ENCODE measurements at regions not wholly inside any gene's neighbourhood (a gene's known extent, or its start where the extent isn't known, plus 50 kb on each side); places are given as distances from the start of the nearest gene placed in this dataset.

DNA sequence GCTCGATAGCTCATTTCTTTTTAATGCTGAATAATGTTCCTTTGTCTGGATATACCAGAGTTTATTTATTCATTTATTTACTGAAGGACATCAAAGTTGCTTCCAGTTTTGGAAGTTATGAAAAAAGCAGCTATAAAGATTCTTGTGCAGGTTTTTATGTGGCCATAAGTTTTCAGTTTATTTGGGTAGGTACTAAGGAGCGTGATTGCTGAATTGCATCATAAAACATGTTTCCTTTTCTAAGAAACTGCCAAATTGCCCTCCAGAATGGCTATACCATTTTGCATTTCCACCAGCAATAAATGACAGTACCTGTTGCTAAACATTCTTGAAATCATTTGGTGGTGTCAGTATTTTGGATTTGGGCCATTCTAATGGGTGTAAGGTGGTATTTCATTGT, 1067.7 kb upstream of the SPRY2 start:
- ChIA-PET POLR2A (ENCODE audit: partially characterized antibody) (no interaction called here), CTCF (ENCODE audit: partially characterized antibody) (no interaction called here)
- H3K36me3 ChIP-seq (ENCODE audit: insufficient read depth, low read length): no peaks in the 10 kb centered on the region
- no peaks in the 10 kb centered on the region for H3K27me3 ChIP-seq (ENCODE audit: insufficient read depth, low read length)
- Mint-ChIP-seq H3K4me1 (no peaks in the 10 kb centered on the region), H3K27me3 (no peaks in the 10 kb centered on the region), H3K27ac (no peak overlapping the region), H3K4me3 (no peak overlapping the region), H3K36me3 (no peaks in the 10 kb centered on the region), H3K9me3 (peaks cover 0 to 10% (median 5%) of the 10 kb centered on the region in 8 donors)
- intact Hi-C loops (cut with micrococcal nuclease): no loop called here
- H3K9me3 ChIP-seq (ENCODE audit: control insufficient read depth in 1 of 2, low read length in 2 of 2): no peaks in the 10 kb centered on the region
- no peak for DNase-seq
- no peak overlapping the region for H3K4me3 ChIP-seq (ENCODE audit: low read length in 2 of 2)
- H3K4me1 ChIP-seq (ENCODE audit: insufficient read depth, low read length): no peaks in the 10 kb centered on the region
- H3K27ac ChIP-seq (ENCODE audit: low read depth, low read length): no peak overlapping the region

DNA sequence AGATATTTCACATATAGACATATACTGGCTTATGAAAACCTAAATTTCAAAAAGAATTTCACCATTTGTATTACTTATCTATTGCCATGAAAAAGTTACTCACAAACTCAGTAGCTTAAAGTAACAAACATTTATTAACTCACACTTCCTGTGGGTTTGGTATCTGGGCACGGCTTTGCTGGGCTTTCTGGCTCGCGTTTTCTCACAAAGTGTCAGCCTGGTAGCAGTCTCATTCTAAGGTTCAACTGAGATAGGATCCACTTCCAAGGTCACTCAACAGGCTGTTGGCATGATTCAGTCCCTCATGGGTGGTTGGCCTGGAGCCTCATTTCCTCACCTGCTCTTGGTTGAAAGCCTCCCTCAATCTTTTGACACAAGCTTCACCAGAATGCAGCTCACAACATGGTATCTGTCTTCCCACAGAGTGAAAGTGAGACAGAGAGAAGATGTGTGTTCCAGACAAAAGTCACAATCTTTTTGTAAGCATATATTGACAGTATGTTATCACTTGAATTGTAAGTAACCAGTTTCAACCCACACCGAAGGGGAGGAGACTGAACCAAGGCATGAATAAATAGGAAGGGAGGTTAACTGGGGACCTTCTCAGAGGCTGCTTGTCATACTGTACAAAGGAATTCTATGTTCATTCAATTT, 1065.8 kb upstream of the SPRY2 start:
- intact Hi-C loops (cut with micrococcal nuclease): no loop called here
- POLR2A ChIA-PET (ENCODE audit: partially characterized antibody): no interaction called here
- Mint-ChIP-seq H3K9me3 (peaks cover 0 to 10% (median 6%) of the 10 kb centered on the region in 8 donors), H3K27me3 (no peaks in the 10 kb centered on the region), H3K36me3 (no peaks in the 10 kb centered on the region), H3K27ac (no peak overlapping the region), H3K4me3 (no peak overlapping the region), H3K4me1 (no peaks in the 10 kb centered on the region)
- Histone ChIP-seq H3K4me1 (ENCODE audit: insufficient read depth, low read length) (no peaks in the 10 kb centered on the region), H3K4me3 (ENCODE audit: low read length in 2 of 2) (no peak overlapping the region), H3K9me3 (ENCODE audit: control insufficient read depth in 1 of 2, low read length in 2 of 2) (no peaks in the 10 kb centered on the region), H3K27me3 (ENCODE audit: insufficient read depth, low read length) (no peaks in the 10 kb centered on the region), H3K27ac (ENCODE audit: low read depth, low read length) (no peak overlapping the region), H3K36me3 (ENCODE audit: insufficient read depth, low read length) (no peaks in the 10 kb centered on the region)
- no peak for DNase-seq
- CTCF ChIA-PET (ENCODE audit: partially characterized antibody): no interaction called here

DNA sequence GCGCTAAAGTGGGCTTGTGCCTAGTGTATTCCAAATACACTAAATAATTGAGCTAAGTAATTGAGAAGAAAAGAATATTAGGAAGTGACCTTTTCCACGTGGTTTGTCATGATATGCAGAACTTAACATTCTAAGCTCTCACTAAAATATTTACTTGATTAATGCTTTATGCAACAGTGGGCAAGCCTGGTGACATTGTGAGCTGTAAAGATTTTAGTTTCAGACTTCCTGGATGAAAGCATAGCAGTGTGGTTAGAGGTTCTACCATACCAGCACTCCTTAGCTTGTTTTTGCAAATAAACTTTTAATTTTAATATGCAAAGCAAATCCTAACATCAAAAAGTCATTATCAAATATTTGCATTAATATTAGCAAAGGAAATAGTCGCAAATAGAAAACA, 1065.1 kb upstream of the SPRY2 start:
- intact Hi-C loops (cut with micrococcal nuclease): no loop called here
- Histone ChIP-seq H3K27me3 (ENCODE audit: insufficient read depth, low read length) (no peaks in the 10 kb centered on the region), H3K9me3 (ENCODE audit: control insufficient read depth in 1 of 2, low read length in 2 of 2) (no peaks in the 10 kb centered on the region), H3K4me3 (ENCODE audit: low read length in 2 of 2) (no peak overlapping the region), H3K36me3 (ENCODE audit: insufficient read depth, low read length) (no peaks in the 10 kb centered on the region), H3K27ac (ENCODE audit: low read depth, low read length) (no peak overlapping the region), H3K4me1 (ENCODE audit: insufficient read depth, low read length) (no peaks in the 10 kb centered on the region)
- no peaks in the 10 kb centered on the region for H3K27me3 Mint-ChIP-seq
- H3K36me3 Mint-ChIP-seq: no peaks in the 10 kb centered on the region
- no peak overlapping the region for H3K4me3 Mint-ChIP-seq
- no peaks in the 10 kb centered on the region for H3K4me1 Mint-ChIP-seq
- H3K27ac Mint-ChIP-seq: no peak overlapping the region
- CTCF ChIA-PET (ENCODE audit: partially characterized antibody): no interaction called here
- POLR2A ChIA-PET (ENCODE audit: partially characterized antibody): no interaction called here
- H3K9me3 Mint-ChIP-seq: peaks cover 0 to 10% (median 4%) of the 10 kb centered on the region in 8 donors
- DNase-seq: no peak

DNA sequence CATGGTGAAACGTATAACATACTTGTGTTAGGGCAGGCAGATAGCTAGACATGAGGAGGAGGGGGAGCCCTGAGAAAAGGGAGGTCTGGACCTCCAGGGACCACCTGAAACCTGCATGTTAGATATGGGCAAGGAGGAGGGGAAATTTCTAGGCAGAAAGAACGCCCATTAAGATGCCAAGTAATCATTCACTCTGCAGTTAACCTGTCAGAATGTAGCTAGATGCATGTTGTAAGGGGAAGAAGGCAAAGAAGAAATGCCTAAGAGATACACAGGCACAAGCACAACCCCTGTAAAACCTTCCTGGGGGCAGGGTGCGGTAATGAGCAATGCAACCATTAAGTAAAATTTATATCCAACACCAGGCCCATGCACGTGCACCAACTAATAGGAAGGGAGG, 1055.3 kb upstream of the SPRY2 start:
- Mint-ChIP-seq H3K27ac (no peak overlapping the region), H3K4me3 (no peak overlapping the region), H3K27me3 (no peaks in the 10 kb centered on the region), H3K4me1 (no peaks in the 10 kb centered on the region), H3K36me3 (no peaks in the 10 kb centered on the region), H3K9me3 (peaks cover 3 to 16% (median 10%) of the 10 kb centered on the region in 8 donors)
- Histone ChIP-seq H3K36me3 (ENCODE audit: insufficient read depth, low read length) (no peaks in the 10 kb centered on the region), H3K9me3 (ENCODE audit: control insufficient read depth in 1 of 2, low read length in 2 of 2) (no peaks in the 10 kb centered on the region), H3K4me1 (ENCODE audit: insufficient read depth, low read length) (no peaks in the 10 kb centered on the region), H3K27me3 (ENCODE audit: insufficient read depth, low read length) (no peaks in the 10 kb centered on the region), H3K4me3 (ENCODE audit: low read length in 2 of 2) (no peak overlapping the region), H3K27ac (ENCODE audit: low read depth, low read length) (no peak overlapping the region)
- intact Hi-C loops (cut with micrococcal nuclease): no loop called here
- ChIA-PET CTCF (ENCODE audit: partially characterized antibody) (no interaction called here), POLR2A (ENCODE audit: partially characterized antibody) (no interaction called here)
- DNase-seq: no peak

- no peaks in the 10 kb centered on the region for H3K27me3 Mint-ChIP-seq
- Histone ChIP-seq H3K36me3 (ENCODE audit: insufficient read depth, low read length) (no peaks in the 10 kb centered on the region), H3K4me1 (ENCODE audit: insufficient read depth, low read length) (no peaks in the 10 kb centered on the region), H3K9me3 (ENCODE audit: control insufficient read depth in 1 of 2, low read length in 2 of 2) (no peaks in the 10 kb centered on the region), H3K4me3 (ENCODE audit: low read length in 2 of 2) (no peak overlapping the region), H3K27ac (ENCODE audit: low read depth, low read length) (no peak overlapping the region), H3K27me3 (ENCODE audit: insufficient read depth, low read length) (no peaks in the 10 kb centered on the region)
- H3K4me3 Mint-ChIP-seq: no peak overlapping the region
- POLR2A ChIA-PET (ENCODE audit: partially characterized antibody): no interaction called here
- H3K36me3 Mint-ChIP-seq: no peaks in the 10 kb centered on the region
- intact Hi-C loops (cut with micrococcal nuclease): no loop called here
- H3K27ac Mint-ChIP-seq: no peak overlapping the region
- no peak for DNase-seq
- H3K4me1 Mint-ChIP-seq: no peaks in the 10 kb centered on the region
- CTCF ChIA-PET (ENCODE audit: partially characterized antibody): no interaction called here
- H3K9me3 Mint-ChIP-seq: peaks cover 3 to 17% (median 10%) of the 10 kb centered on the region in 8 donors
These were observed 1054.4 kb upstream of the SPRY2 start for GRCh38 chr13:81395368-81395767.

GRCh38 chr13:81394640-81395039, 1053.7 kb upstream of the SPRY2 start:
- Mint-ChIP-seq H3K36me3 (no peaks in the 10 kb centered on the region), H3K4me1 (no peaks in the 10 kb centered on the region), H3K27ac (no peak overlapping the region), H3K27me3 (no peaks in the 10 kb centered on the region), H3K4me3 (no peak overlapping the region), H3K9me3 (peaks cover 3 to 19% (median 12%) of the 10 kb centered on the region in 8 donors)
- DNase-seq: no peak
- CTCF ChIA-PET (ENCODE audit: partially characterized antibody): no interaction called here
- H3K4me1 ChIP-seq (ENCODE audit: insufficient read depth, low read length): no peaks in the 10 kb centered on the region
- intact Hi-C loops (cut with micrococcal nuclease): no loop called here
- no peaks in the 10 kb centered on the region for H3K27me3 ChIP-seq (ENCODE audit: insufficient read depth, low read length)
- POLR2A ChIA-PET (ENCODE audit: partially characterized antibody): no interaction called here
- no peaks in the 10 kb centered on the region for H3K9me3 ChIP-seq (ENCODE audit: control insufficient read depth in 1 of 2, low read length in 2 of 2)
- H3K36me3 ChIP-seq (ENCODE audit: insufficient read depth, low read length): no peaks in the 10 kb centered on the region
- H3K4me3 ChIP-seq (ENCODE audit: low read length in 2 of 2): no peak overlapping the region
- H3K27ac ChIP-seq (ENCODE audit: low read depth, low read length): no peak overlapping the region

GRCh38 chr13:81393721-81394120, 1052.8 kb upstream of the SPRY2 start:
- Mint-ChIP-seq H3K36me3 (no peaks in the 10 kb centered on the region), H3K4me3 (no peak overlapping the region), H3K27ac (no peak overlapping the region), H3K9me3 (peaks cover 3 to 19% (median 15%) of the 10 kb centered on the region in 8 donors), H3K4me1 (no peaks in the 10 kb centered on the region), H3K27me3 (no peaks in the 10 kb centered on the region)
- H3K4me1 ChIP-seq (ENCODE audit: insufficient read depth, low read length): no peaks in the 10 kb centered on the region
- no peak overlapping the region for H3K4me3 ChIP-seq (ENCODE audit: low read length in 2 of 2)
- CTCF ChIA-PET (ENCODE audit: partially characterized antibody): no interaction called here
- POLR2A ChIA-PET (ENCODE audit: partially characterized antibody): no interaction called here
- intact Hi-C loops (cut with micrococcal nuclease): no loop called here
- H3K27ac ChIP-seq (ENCODE audit: low read depth, low read length): no peak overlapping the region
- no peaks in the 10 kb centered on the region for H3K9me3 ChIP-seq (ENCODE audit: control insufficient read depth in 1 of 2, low read length in 2 of 2)
- H3K36me3 ChIP-seq (ENCODE audit: insufficient read depth, low read length): no peaks in the 10 kb centered on the region
- H3K27me3 ChIP-seq (ENCODE audit: insufficient read depth, low read length): no peaks in the 10 kb centered on the region
- DNase-seq: no peak

GRCh38 chr13:81393110-81393509, 1052.2 kb upstream of the SPRY2 start:
- Histone ChIP-seq H3K9me3 (ENCODE audit: control insufficient read depth in 1 of 2, low read length in 2 of 2) (no peaks in the 10 kb centered on the region), H3K4me3 (ENCODE audit: low read length in 2 of 2) (no peak overlapping the region), H3K27me3 (ENCODE audit: insufficient read depth, low read length) (no peaks in the 10 kb centered on the region), H3K27ac (ENCODE audit: low read depth, low read length) (no peak overlapping the region), H3K4me1 (ENCODE audit: insufficient read depth, low read length) (no peaks in the 10 kb centered on the region), H3K36me3 (ENCODE audit: insufficient read depth, low read length) (no peaks in the 10 kb centered on the region)
- no peaks in the 10 kb centered on the region for H3K27me3 Mint-ChIP-seq
- H3K36me3 Mint-ChIP-seq: no peaks in the 10 kb centered on the region
- CTCF ChIA-PET (ENCODE audit: partially characterized antibody): no interaction called here
- no peak overlapping the region for H3K27ac Mint-ChIP-seq
- intact Hi-C loops (cut with micrococcal nuclease): no loop called here
- no peak for DNase-seq
- H3K4me3 Mint-ChIP-seq: no peak overlapping the region
- POLR2A ChIA-PET (ENCODE audit: partially characterized antibody): no interaction called here
- peaks cover 3 to 24% (median 15%) of the 10 kb centered on the region in 8 donors for H3K9me3 Mint-ChIP-seq
- H3K4me1 Mint-ChIP-seq: no peaks in the 10 kb centered on the region

All from CD4-positive, alpha-beta memory T cell (primary cell).